Small intestine (tissue), 7 donors: ENCODE measurements at regions not wholly inside any gene's neighbourhood (a gene's known extent, or its start where the extent isn't known, plus 50 kb on each side); places are given as distances from the start of the nearest gene placed in this dataset.
"Not testable (repeated sequence)": the region's sequence is repeated elsewhere in the genome, so short reads cannot be mapped to it uniquely, and the experiment has no call there.

ENCODE experiments used
- DNase-seq, 2 donors: peaks; one replicate each; pipeline versions ENCODE4 v3.0.0 to v3.0.0-alpha.2; 2013
- FAIRE-seq: peaks from 2 replicates; lab custom pipeline; 2012; peaks lifted over from hg19 to GRCh38; lab: Jason Lieb, UNC
- H3K27ac ChIP-seq, 3 donors: one replicate each; pipeline ENCODE4 v1.5.1; 2013; ENCODE audit warnings: low read length in 2 of 3, mild to moderate bottlenecking in 2 of 3, control low read depth in 1 of 3, inconsistent platforms in 1 of 3, low read depth in 1 of 3, moderate library complexity in 1 of 3
- H3K27me3 ChIP-seq, 3 donors: one replicate each; pipeline ENCODE4 v1.6.1; 2013; ENCODE audit warnings: low read length in 3 of 3, inconsistent platforms in 1 of 3; ENCODE audit not compliant: control insufficient read depth in 3 of 3, insufficient read depth in 3 of 3
- H3K36me3 ChIP-seq, 3 donors: one replicate each; pipeline ENCODE4 v1.6.1; 2013; ENCODE audit warnings: low read length in 3 of 3, inconsistent platforms in 1 of 3, low read depth in 1 of 3, mild to moderate bottlenecking in 1 of 3, moderate library complexity in 1 of 3; ENCODE audit not compliant: control insufficient read depth in 3 of 3, insufficient read depth in 2 of 3
- H3K4me1 ChIP-seq, 3 donors: one replicate each; pipeline ENCODE4 v1.6.1; 2013; ENCODE audit warnings: low read length in 2 of 3, inconsistent platforms in 1 of 3, low read depth in 1 of 3, mild to moderate bottlenecking in 1 of 3, moderate library complexity in 1 of 3; ENCODE audit not compliant: control insufficient read depth in 3 of 3, insufficient read depth in 2 of 3
- H3K4me3 ChIP-seq, 3 donors: one replicate each; pipeline ENCODE4 v1.5.1; 2013; ENCODE audit warnings: low read length in 3 of 3, control low read depth in 1 of 3, inconsistent platforms in 1 of 3, low read depth in 1 of 3, mild to moderate bottlenecking in 1 of 3, moderate library complexity in 1 of 3
- H3K9me3 ChIP-seq, 2 donors: one replicate each; pipeline ENCODE4 v1.6.1; 2013; ENCODE audit warnings: low read depth in 1 of 2, low read length in 1 of 2; ENCODE audit not compliant: control insufficient read depth in 2 of 2, insufficient read depth in 1 of 2
- WGBS, 3 donors: extraction: QIAGEN DNeasy Blood & Tissue Kit; methylation state at CpG; one replicate each; pipeline ENCODE4 v1.1.7; 2013; 5-methylcytosine and 5-hydroxymethylcytosine counted together
- donor health status: healthy with polysubstance abuse.
- donor health status: control.
- donor health status: control.
- donor health status: Bipolar disorder and iron deficiency.
- donor health status: healthy.

GRCh38 chr19:14315433-14315832 is 65.8 kb upstream of the ADGRE5 start:
- peaks cover 0 to 5% of the 10 kb centered on the region in 2 donors for H3K9me3 ChIP-seq
- no peaks in the 10 kb centered on the region for H3K27me3 ChIP-seq
- H3K27ac ChIP-seq, result no peak overlapping the region
- FAIRE-seq (no peak), DNase-seq (no peak)
- H3K4me1 ChIP-seq, result no peaks in the 10 kb centered on the region
- H3K36me3 ChIP-seq, result no peaks in the 10 kb centered on the region
- no peak overlapping the region for H3K4me3 ChIP-seq
- WGBS, 3 donors, result 85 to 90% (median 87%) methylated on average over 10 of the region's 10 CpGs

- H3K4me1 ChIP-seq, result no peaks in the 10 kb centered on the region
- no peak for FAIRE-seq
- no peaks in the 10 kb centered on the region for H3K27me3 ChIP-seq
- H3K4me3 ChIP-seq, result no peak overlapping the region
- 61 to 87% (median 79%) methylated on average over 5 of the region's 5 CpGs for WGBS, 3 donors
- H3K36me3 ChIP-seq, result no peaks in the 10 kb centered on the region
- no peak overlapping the region for H3K27ac ChIP-seq
- DNase-seq, result no peak
- H3K9me3 ChIP-seq, result peaks cover 0 to 10% of the 10 kb centered on the region in 2 donors
These were observed 71.2 kb upstream of the ADGRE5 start for GRCh38 chr19:14310055-14310454.

GRCh38 chr19:14305706-14306105 is 75.5 kb upstream of the ADGRE5 start:
- H3K4me3 ChIP-seq, result no peak overlapping the region
- no peak overlapping the region for H3K27ac ChIP-seq
- WGBS, 3 donors, result 74 to 77% (median 76%) methylated on average over 6 of the region's 6 CpGs
- H3K4me1 ChIP-seq, result no peaks in the 10 kb centered on the region
- no peaks in the 10 kb centered on the region for H3K27me3 ChIP-seq
- no peaks in the 10 kb centered on the region for H3K36me3 ChIP-seq
- FAIRE-seq (no peak), DNase-seq (no peak)
- H3K9me3 ChIP-seq, result peaks cover 0 to 10% of the 10 kb centered on the region in 2 donors

GRCh38 chr19:14301150-14301549 is 80.1 kb upstream of the ADGRE5 start:
- no peaks in the 10 kb centered on the region for H3K27me3 ChIP-seq
- no peaks in the 10 kb centered on the region for H3K9me3 ChIP-seq
- DNase-seq, result no peak
- H3K27ac ChIP-seq, result no peak overlapping the region
- WGBS, 3 donors, result 80 to 89% (median 86%) methylated on average over 6 of the region's 6 CpGs
- no peak for FAIRE-seq
- H3K36me3 ChIP-seq, result no peaks in the 10 kb centered on the region
- no peak overlapping the region for H3K4me3 ChIP-seq
- no peaks in the 10 kb centered on the region for H3K4me1 ChIP-seq

GRCh38 chr19:14300303-14300702 is 80.9 kb upstream of the ADGRE5 start:
- Histone ChIP-seq H3K4me1 (no peaks in the 10 kb centered on the region), H3K9me3 (no peaks in the 10 kb centered on the region), H3K27ac (no peak overlapping the region), H3K27me3 (no peaks in the 10 kb centered on the region), H3K36me3 (no peaks in the 10 kb centered on the region), H3K4me3 (no peak overlapping the region)
- DNase-seq (no peak), FAIRE-seq (no peak)
- 34 to 72% (median 43%) methylated on average over 6 of the region's 6 CpGs for WGBS, 3 donors

- not testable (repeated sequence) for H3K4me3 ChIP-seq, FAIRE-seq, H3K27me3 ChIP-seq, H3K27ac ChIP-seq, DNase-seq, H3K9me3 ChIP-seq, H3K36me3 ChIP-seq, H3K4me1 ChIP-seq
- 94 to 95% (median 94%) methylated on average over 13 of the region's 13 CpGs for WGBS, 3 donors
These were observed 81.9 kb upstream of the ADGRE5 start for GRCh38 chr19:14299224-14299827.

GRCh38 chr19:14297883-14298576 is 83.2 kb upstream of the ADGRE5 start:
- not testable (repeated sequence) for H3K36me3 ChIP-seq, H3K4me1 ChIP-seq, H3K9me3 ChIP-seq, FAIRE-seq, DNase-seq, H3K4me3 ChIP-seq, H3K27ac ChIP-seq, H3K27me3 ChIP-seq
- 32 to 45% (median 33%) methylated on average over 13 to 14 of the region's 14 CpGs for WGBS, 3 donors

- H3K27me3 ChIP-seq, DNase-seq, H3K4me3 ChIP-seq, H3K4me1 ChIP-seq, FAIRE-seq, H3K36me3 ChIP-seq, H3K27ac ChIP-seq, H3K9me3 ChIP-seq: not testable (repeated sequence)
- WGBS, 3 donors, result 77 to 79% (median 79%) methylated on average over 5 of the region's 5 CpGs
These were observed 86.3 kb upstream of the ADGRE5 start for GRCh38 chr19:14294974-14295373.
